MCF 10A (cell line): ENCODE measurements at regions not wholly inside any gene's neighbourhood (a gene's known extent, or its start where the extent isn't known, plus 50 kb on each side); places are given as distances from the start of the nearest gene placed in this dataset.

Experiments
- BruUV-seq: library from RNA; stranded (reverse); fragments of 400-500 nt; replicated peaks from 2 replicates; lab custom pipeline; 2021; lab: Mats Ljungman, UMichigan
- CTCF ChIA-PET: fragments of 300-600 bp; sonication (Branson Sonifier 250); formaldehyde crosslinking; extraction: SDS; loops from one replicate; lab custom pipeline; 2021; ENCODE audit warnings: antibody characterized with exemption, inconsistent platforms; lab: Yijun Ruan, JAX
- POLR2A ChIA-PET: fragments of 300-600, 350-650 bp; sonication (Branson Sonifier 250); formaldehyde crosslinking; extraction: SDS; loops from one replicate; lab custom pipeline; 2020; ENCODE audit warnings: antibody characterized with exemption, inconsistent platforms; lab: Yijun Ruan, JAX
- DNase-seq: peaks from one replicate; pipeline ENCODE4 v3.0.0-alpha.2; 2018; ENCODE audit not compliant: unreplicated experiment
- H3K27ac Mint-ChIP-seq: one replicate; pipeline ENCODE4 v1.8.0; 2022; ENCODE audit warnings: mild to moderate bottlenecking, low read depth, mixed read lengths; ENCODE audit not compliant: unreplicated experiment
- H3K27me3 Mint-ChIP-seq: one replicate; pipeline ENCODE4 v1.8.0; 2022; ENCODE audit warnings: mixed read lengths; ENCODE audit not compliant: insufficient read depth, unreplicated experiment
- H3K36me3 Mint-ChIP-seq: one replicate; pipeline ENCODE4 v1.8.0; 2022; ENCODE audit warnings: mild to moderate bottlenecking, moderate library complexity, mixed read lengths; ENCODE audit not compliant: insufficient read depth, unreplicated experiment
- H3K4me1 Mint-ChIP-seq: one replicate; pipeline ENCODE4 v1.8.0; 2022; ENCODE audit warnings: mixed read lengths; ENCODE audit not compliant: insufficient read depth, unreplicated experiment
- H3K4me3 Mint-ChIP-seq: one replicate; pipeline ENCODE4 v1.8.0; 2022; ENCODE audit warnings: mild to moderate bottlenecking, moderate library complexity, mixed read lengths; ENCODE audit not compliant: unreplicated experiment
- H3K9me3 Mint-ChIP-seq: one replicate; pipeline ENCODE4 v1.8.0; 2022; ENCODE audit warnings: mixed read lengths; ENCODE audit not compliant: unreplicated experiment
- intact Hi-C: fragments of 100-400 bp; cut with micrococcal nuclease; formaldehyde crosslinking; loops from 2 replicates; pipeline ENCODE4 v1.14.1; 2022
- TF ChIP-seq, protein P1 (sequence below): fragments of 200-600 bp; IDR thresholded peaks from one replicate; pipeline ENCODE4 v1.8.0; 2022; ENCODE audit warnings: antibody characterized with exemption, mild to moderate bottlenecking; ENCODE audit not compliant: unreplicated experiment

GRCh38 chr2:238505119-238505891, 78.6 kb downstream of the ASB1 start:
- no peak for DNase-seq
- ChIA-PET CTCF (interaction anchor here (0.6 kb wide), 1 partner anchor 9 kb away, joined by 3 read pairs; no protein-coding TSS in a partner anchor), POLR2A (interaction anchor here (0.6 kb wide), 1 partner anchor 111 kb away, joined by 3 read pairs; no protein-coding TSS in a partner anchor)
- Mint-ChIP-seq H3K27ac (no peak overlapping the region), H3K9me3 (no peaks in the 10 kb centered on the region), H3K4me1 (no peaks in the 10 kb centered on the region), H3K36me3 (no peaks in the 10 kb centered on the region), H3K4me3 (no peak overlapping the region), H3K27me3 (no peaks in the 10 kb centered on the region)
- TF ChIP-seq, protein P1, sequence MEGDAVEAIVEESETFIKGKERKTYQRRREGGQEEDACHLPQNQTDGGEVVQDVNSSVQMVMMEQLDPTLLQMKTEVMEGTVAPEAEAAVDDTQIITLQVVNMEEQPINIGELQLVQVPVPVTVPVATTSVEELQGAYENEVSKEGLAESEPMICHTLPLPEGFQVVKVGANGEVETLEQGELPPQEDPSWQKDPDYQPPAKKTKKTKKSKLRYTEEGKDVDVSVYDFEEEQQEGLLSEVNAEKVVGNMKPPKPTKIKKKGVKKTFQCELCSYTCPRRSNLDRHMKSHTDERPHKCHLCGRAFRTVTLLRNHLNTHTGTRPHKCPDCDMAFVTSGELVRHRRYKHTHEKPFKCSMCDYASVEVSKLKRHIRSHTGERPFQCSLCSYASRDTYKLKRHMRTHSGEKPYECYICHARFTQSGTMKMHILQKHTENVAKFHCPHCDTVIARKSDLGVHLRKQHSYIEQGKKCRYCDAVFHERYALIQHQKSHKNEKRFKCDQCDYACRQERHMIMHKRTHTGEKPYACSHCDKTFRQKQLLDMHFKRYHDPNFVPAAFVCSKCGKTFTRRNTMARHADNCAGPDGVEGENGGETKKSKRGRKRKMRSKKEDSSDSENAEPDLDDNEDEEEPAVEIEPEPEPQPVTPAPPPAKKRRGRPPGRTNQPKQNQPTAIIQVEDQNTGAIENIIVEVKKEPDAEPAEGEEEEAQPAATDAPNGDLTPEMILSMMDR: no peak
- intact Hi-C loops: no loop called here
- no TSS peak for BruUV-seq

DNA sequence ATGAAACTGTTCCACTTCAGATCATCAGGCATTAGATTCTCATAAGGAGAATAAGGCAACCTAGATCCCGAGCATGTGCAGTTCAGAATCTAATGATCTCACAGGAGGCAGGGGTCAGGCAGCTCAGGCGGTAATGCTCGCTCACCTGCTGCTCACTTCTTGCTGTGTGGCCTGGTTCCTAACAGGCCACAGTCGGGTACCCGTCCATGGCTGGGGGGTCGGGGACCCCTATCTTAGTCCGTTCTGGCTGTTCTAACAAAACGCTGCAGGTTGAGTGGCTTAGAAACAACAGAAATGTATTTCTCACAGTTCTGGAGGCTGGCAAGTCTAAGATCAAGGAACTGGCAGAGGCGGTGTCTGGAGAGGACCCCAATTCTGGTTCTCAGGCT, 79.2 kb downstream of the ASB1 start:
- no peak for DNase-seq
- no peak overlapping the region for H3K4me3 Mint-ChIP-seq
- H3K4me1 Mint-ChIP-seq: no peaks in the 10 kb centered on the region
- TF ChIP-seq, protein P1: no peak
- ChIA-PET POLR2A (no interaction called here), CTCF (interaction anchor here (0.6 kb wide), 1 partner anchor 8 kb away, joined by 3 read pairs; no protein-coding TSS in a partner anchor)
- H3K27me3 Mint-ChIP-seq: no peaks in the 10 kb centered on the region
- no TSS peak for BruUV-seq
- H3K9me3 Mint-ChIP-seq: no peaks in the 10 kb centered on the region
- no peak overlapping the region for H3K27ac Mint-ChIP-seq
- no peaks in the 10 kb centered on the region for H3K36me3 Mint-ChIP-seq
- intact Hi-C loops: no loop called here

GRCh38 chr2:238506371-238507068, 79.8 kb downstream of the ASB1 start:
- TF ChIP-seq, protein P1: no peak
- no TSS peak for BruUV-seq
- ChIA-PET POLR2A (no interaction called here), CTCF (no interaction called here)
- Mint-ChIP-seq H3K27ac (no peak overlapping the region), H3K4me3 (no peak overlapping the region), H3K9me3 (no peaks in the 10 kb centered on the region), H3K4me1 (no peaks in the 10 kb centered on the region), H3K27me3 (no peaks in the 10 kb centered on the region), H3K36me3 (no peaks in the 10 kb centered on the region)
- intact Hi-C loops: no loop called here
- DNase-seq: no peak

- no peak overlapping the region for H3K27ac Mint-ChIP-seq
- intact Hi-C loops: no loop called here
- no peaks in the 10 kb centered on the region for H3K4me1 Mint-ChIP-seq
- no peak overlapping the region for H3K4me3 Mint-ChIP-seq
- ChIA-PET CTCF (no interaction called here), POLR2A (no interaction called here)
- no peaks in the 10 kb centered on the region for H3K9me3 Mint-ChIP-seq
- no peak for DNase-seq
- H3K36me3 Mint-ChIP-seq: no peaks in the 10 kb centered on the region
- TF ChIP-seq, protein P1: no peak
- no TSS peak for BruUV-seq
- H3K27me3 Mint-ChIP-seq: no peaks in the 10 kb centered on the region
These were observed 81.1 kb downstream of the ASB1 start for GRCh38 chr2:238507836-238508235.
